ENCODE measurements at regions not wholly inside any gene's neighbourhood (a gene's known extent, or its start where the extent isn't known, plus 50 kb on each side); places are given as distances from the start of the nearest gene placed in this dataset.

DNA sequence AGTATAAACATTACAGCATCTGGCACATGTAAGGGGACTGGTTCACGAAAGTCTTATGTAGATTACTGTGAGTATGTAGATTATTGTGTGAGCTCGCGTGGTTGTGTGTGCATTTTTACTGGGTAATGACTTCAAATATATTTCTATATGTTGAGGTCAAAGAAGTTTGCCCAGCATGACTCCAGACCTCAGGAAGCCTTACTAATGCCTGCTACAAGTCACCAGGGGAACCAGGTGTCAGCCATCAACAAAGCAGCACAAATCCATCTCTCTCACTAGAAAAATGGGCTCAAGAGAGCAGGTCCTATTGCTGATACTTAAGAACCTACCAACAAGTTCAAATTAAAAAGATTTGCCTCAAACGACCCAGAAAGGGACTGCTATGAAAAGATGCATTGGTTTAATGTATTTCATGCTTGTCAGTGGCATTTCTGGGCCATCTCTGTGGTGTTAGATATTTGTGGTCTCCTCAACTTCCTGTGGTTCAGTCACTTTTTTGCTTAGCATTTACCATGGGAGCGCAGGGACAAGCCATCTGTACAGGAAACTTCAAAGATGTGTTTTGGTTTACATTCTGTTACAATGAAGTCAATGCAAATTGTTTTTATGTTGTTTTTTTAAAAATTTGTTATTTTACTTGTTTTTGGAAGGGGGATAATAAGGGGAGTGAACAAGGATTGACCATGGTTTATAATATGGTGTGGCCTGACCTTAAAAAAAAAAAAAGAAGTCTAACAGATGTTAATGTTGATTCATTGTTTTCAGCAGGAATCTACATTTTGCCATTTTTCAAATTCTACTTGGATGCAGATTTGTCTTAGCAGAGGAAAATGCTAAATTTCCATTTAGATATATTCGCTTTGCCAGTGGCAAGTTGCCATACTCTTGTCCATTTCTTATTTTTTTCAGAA is 172.1 kb upstream of the ADAMTS9 start:
- H3K4me1 ChIP-seq (ENCODE audit: control insufficient read depth in 1 of 2, insufficient read depth in 2 of 2, low read length in 2 of 2) = no peaks in the 10 kb centered on the region
- no peak overlapping the region for H2AFZ ChIP-seq (ENCODE audit: low read depth, low read length, poor library complexity, severe bottlenecking)
- ChIA-PET RAD21 (ENCODE audit: low non-redundant PET in 1 of 2, low total read pairs in 2 of 2, uncharacterized antibody in 2 of 2, unreplicated experiment in 2 of 2) (no interaction called here), CTCF (no interaction called here), POLR2A (no interaction called here)
- H4K20me1 ChIP-seq (ENCODE audit: insufficient read depth) = no peaks in the 10 kb centered on the region
- no peak overlapping the region for H3K9ac ChIP-seq (ENCODE audit: low read length)
- TF ChIP-seq FOSL1 (IDR thresholded peaks at IDR 0.05; ENCODE audit: low read depth) (no peak), JUND (IDR thresholded peaks at IDR 0.05) (no peak), EZH2phosphoT487 (IDR thresholded peaks at IDR 0.05; ENCODE audit: borderline replicate concordance) (no peak), POLR2A (IDR thresholded peaks at IDR 0.05; ENCODE audit: borderline replicate concordance, extremely low read depth, insufficient read depth, insufficient read length) (no peak), SIN3A (IDR thresholded peaks at IDR 0.05; ENCODE audit: low read depth) (no peak), SRF (IDR thresholded peaks at IDR 0.05; ENCODE audit: low read depth) (no peak), TCF7L2 (IDR thresholded peaks at IDR 0.05; ENCODE audit: borderline replicate concordance, extremely low read depth, insufficient read depth, insufficient read length) (no peak), CBX3 (IDR thresholded peaks at IDR 0.05; ENCODE audit: low read depth) (no peak), ATF3 (IDR thresholded peaks at IDR 0.05) (no peak), ZNF274 (IDR thresholded peaks at IDR 0.05; ENCODE audit: low read depth, low read length) (no peak), SP1 (IDR thresholded peaks at IDR 0.05; ENCODE audit: low read depth) (no peak), RAD21 (IDR thresholded peaks at IDR 0.05; ENCODE audit: low read depth) (no peak)
- TF ChIP-seq, protein P1, sequence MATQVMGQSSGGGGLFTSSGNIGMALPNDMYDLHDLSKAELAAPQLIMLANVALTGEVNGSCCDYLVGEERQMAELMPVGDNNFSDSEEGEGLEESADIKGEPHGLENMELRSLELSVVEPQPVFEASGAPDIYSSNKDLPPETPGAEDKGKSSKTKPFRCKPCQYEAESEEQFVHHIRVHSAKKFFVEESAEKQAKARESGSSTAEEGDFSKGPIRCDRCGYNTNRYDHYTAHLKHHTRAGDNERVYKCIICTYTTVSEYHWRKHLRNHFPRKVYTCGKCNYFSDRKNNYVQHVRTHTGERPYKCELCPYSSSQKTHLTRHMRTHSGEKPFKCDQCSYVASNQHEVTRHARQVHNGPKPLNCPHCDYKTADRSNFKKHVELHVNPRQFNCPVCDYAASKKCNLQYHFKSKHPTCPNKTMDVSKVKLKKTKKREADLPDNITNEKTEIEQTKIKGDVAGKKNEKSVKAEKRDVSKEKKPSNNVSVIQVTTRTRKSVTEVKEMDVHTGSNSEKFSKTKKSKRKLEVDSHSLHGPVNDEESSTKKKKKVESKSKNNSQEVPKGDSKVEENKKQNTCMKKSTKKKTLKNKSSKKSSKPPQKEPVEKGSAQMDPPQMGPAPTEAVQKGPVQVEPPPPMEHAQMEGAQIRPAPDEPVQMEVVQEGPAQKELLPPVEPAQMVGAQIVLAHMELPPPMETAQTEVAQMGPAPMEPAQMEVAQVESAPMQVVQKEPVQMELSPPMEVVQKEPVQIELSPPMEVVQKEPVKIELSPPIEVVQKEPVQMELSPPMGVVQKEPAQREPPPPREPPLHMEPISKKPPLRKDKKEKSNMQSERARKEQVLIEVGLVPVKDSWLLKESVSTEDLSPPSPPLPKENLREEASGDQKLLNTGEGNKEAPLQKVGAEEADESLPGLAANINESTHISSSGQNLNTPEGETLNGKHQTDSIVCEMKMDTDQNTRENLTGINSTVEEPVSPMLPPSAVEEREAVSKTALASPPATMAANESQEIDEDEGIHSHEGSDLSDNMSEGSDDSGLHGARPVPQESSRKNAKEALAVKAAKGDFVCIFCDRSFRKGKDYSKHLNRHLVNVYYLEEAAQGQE (IDR thresholded peaks at IDR 0.05; ENCODE audit: low read depth) = no peak
- TF ChIP-seq, protein P2, sequence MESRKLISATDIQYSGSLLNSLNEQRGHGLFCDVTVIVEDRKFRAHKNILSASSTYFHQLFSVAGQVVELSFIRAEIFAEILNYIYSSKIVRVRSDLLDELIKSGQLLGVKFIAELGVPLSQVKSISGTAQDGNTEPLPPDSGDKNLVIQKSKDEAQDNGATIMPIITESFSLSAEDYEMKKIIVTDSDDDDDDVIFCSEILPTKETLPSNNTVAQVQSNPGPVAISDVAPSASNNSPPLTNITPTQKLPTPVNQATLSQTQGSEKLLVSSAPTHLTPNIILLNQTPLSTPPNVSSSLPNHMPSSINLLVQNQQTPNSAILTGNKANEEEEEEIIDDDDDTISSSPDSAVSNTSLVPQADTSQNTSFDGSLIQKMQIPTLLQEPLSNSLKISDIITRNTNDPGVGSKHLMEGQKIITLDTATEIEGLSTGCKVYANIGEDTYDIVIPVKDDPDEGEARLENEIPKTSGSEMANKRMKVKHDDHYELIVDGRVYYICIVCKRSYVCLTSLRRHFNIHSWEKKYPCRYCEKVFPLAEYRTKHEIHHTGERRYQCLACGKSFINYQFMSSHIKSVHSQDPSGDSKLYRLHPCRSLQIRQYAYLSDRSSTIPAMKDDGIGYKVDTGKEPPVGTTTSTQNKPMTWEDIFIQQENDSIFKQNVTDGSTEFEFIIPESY (IDR thresholded peaks at IDR 0.05; ENCODE audit: extremely low read depth, insufficient replicate concordance, low read length) = no peak
- H3K9me2 ChIP-seq (ENCODE audit: insufficient read depth) = no peaks in the 10 kb centered on the region
- intact Hi-C loops (cut with micrococcal nuclease) = no loop called here
- no peaks in the 10 kb centered on the region for H3K79me2 ChIP-seq (ENCODE audit: insufficient read depth, low read length)
- H3K4me2 ChIP-seq (ENCODE audit: low read length) = no peak overlapping the region
- H3K27me3 ChIP-seq (ENCODE audit: insufficient read depth, low read length) = 0 out of 2 replicates have a peak, but pooled peaks cover 3% of the 10 kb centered on the region
- H3K36me3 ChIP-seq (ENCODE audit: control insufficient read depth in 1 of 2, insufficient read depth in 2 of 2, low read length in 2 of 2) = no peaks in the 10 kb centered on the region
- DNase-seq (ENCODE audit: low read depth, low spot score) = no peak
- no peak overlapping the region for H3K4me3 ChIP-seq (replicated peaks in 1 of 2; ENCODE audit: low read depth in 1 of 2, low read length in 2 of 2)
- no TSS peak for BruUV-seq (replicated peaks)
- no peak overlapping the region for H3K27ac ChIP-seq (ENCODE audit: low read depth, low read length)
- H3K9me3 ChIP-seq (ENCODE audit: control insufficient read depth in 1 of 2, insufficient read depth in 1 of 2, low read depth in 1 of 2, low read length in 2 of 2) = no peaks in the 10 kb centered on the region
- ATAC-seq = no peak
